ENCODE measurements at regions not wholly inside any gene's neighbourhood (a gene's known extent, or its start where the extent isn't known, plus 50 kb on each side); places are given as distances from the start of the nearest gene placed in this dataset.

DNA sequence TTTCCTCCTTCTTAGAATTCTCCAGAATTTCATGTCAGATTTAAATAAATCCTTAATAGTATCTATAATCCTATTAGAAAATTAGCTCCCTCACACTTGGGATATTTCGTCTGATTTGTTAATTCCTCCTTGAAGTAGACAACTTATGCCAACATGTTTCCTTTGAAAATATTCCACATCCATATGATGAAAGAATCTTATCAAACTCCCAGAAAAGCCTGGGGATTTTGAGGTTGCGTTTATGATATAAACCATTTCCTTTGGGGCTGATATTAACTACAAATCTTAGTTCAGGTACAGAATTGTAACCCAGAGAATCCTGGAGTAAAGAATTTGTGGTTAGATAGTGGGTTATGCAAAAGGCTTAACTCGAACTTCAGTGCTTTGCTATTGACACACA is 2373.8 kb upstream of the ACO1 start:
- Histone ChIP-seq H3K9ac (ENCODE audit: extremely low read depth, insufficient read length, low read length) (no peak overlapping the region), H3K79me2 (ENCODE audit: insufficient read depth, low read length) (no peaks in the 10 kb centered on the region), H4K91ac (ENCODE audit: insufficient read length, low read depth, low read length) (no peak overlapping the region), H3K4me1 (ENCODE audit: insufficient read depth, low read length) (no peaks in the 10 kb centered on the region), H2AK5ac (ENCODE audit: insufficient read length, low read length) (no peak overlapping the region), H2AFZ (ENCODE audit: low read length) (no peak overlapping the region), H3K4me2 (ENCODE audit: insufficient read depth, insufficient read length, low read length) (no peak overlapping the region), H2BK5ac (ENCODE audit: insufficient read length, low read length) (no peak overlapping the region), H3K9me3 (ENCODE audit: control insufficient read depth, low read depth, low read length) (no peaks in the 10 kb centered on the region), H2BK20ac (ENCODE audit: low read depth, low read length, poor library complexity, severe bottlenecking) (no peak overlapping the region), H3K27ac (ENCODE audit: insufficient read length, low read depth, low read length) (no peak overlapping the region), H3K23ac (ENCODE audit: insufficient read length, low read depth, low read length) (no peak overlapping the region), H3K14ac (ENCODE audit: insufficient read depth, low read length) (no peak overlapping the region), H4K8ac (replicated peaks; ENCODE audit: insufficient read length, low read depth, low read length) (no peak overlapping the region), H2BK12ac (ENCODE audit: insufficient read length, low read depth, low read length) (no peak overlapping the region), H3T11ph (ENCODE audit: low read length) (no peak overlapping the region), H2BK120ac (ENCODE audit: low read depth, low read length, poor library complexity, severe bottlenecking) (no peak overlapping the region), H3K56ac (ENCODE audit: insufficient read length, low read depth, low read length) (no peak overlapping the region), H3K27me3 (ENCODE audit: insufficient read depth, low read length) (no peaks in the 10 kb centered on the region), H3K23me2 (ENCODE audit: insufficient read length, low read depth, low read length, poor library complexity, severe bottlenecking) (no peaks in the 10 kb centered on the region), H4K20me1 (ENCODE audit: control insufficient read depth, insufficient read depth, insufficient read length) (no peaks in the 10 kb centered on the region), H3K79me1 (ENCODE audit: insufficient read depth, low read depth, low read length, poor library complexity, severe bottlenecking) (no peaks in the 10 kb centered on the region), H3K4ac (ENCODE audit: low read depth, low read length) (no peak overlapping the region), H2BK15ac (ENCODE audit: low read depth, low read length) (no peak overlapping the region), H4K5ac (ENCODE audit: insufficient read length, low read depth, low read length) (no peak overlapping the region), H3K18ac (ENCODE audit: insufficient read length, low read depth, low read length) (no peak overlapping the region)
- Mint-ChIP-seq H3K27ac (no peak overlapping the region), H3K27me3 (ENCODE audit: low read depth) (no peaks in the 10 kb centered on the region), H3K9me3 (no peaks in the 10 kb centered on the region), H3K36me3 (ENCODE audit: insufficient read depth in 1 of 3, low read depth in 3 of 3) (no peaks in the 10 kb centered on the region), H3K4me1 (no peaks in the 10 kb centered on the region), H3K4me3 (no peak overlapping the region)
- WGBS (ENCODE audit: extremely low coverage, insufficient read length, low lambda C conversion rate), result no CpG with 5 or more reads among the region's 3 CpGs
- no peak for DNase-seq
- TF ChIP-seq, protein P1, sequence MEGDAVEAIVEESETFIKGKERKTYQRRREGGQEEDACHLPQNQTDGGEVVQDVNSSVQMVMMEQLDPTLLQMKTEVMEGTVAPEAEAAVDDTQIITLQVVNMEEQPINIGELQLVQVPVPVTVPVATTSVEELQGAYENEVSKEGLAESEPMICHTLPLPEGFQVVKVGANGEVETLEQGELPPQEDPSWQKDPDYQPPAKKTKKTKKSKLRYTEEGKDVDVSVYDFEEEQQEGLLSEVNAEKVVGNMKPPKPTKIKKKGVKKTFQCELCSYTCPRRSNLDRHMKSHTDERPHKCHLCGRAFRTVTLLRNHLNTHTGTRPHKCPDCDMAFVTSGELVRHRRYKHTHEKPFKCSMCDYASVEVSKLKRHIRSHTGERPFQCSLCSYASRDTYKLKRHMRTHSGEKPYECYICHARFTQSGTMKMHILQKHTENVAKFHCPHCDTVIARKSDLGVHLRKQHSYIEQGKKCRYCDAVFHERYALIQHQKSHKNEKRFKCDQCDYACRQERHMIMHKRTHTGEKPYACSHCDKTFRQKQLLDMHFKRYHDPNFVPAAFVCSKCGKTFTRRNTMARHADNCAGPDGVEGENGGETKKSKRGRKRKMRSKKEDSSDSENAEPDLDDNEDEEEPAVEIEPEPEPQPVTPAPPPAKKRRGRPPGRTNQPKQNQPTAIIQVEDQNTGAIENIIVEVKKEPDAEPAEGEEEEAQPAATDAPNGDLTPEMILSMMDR (conservative IDR thresholded peaks at IDR 0.05), result no peak

All from H9 (cell line).